HG03565 (cell line): ENCODE measurements at regions not wholly inside any gene's neighbourhood (a gene's known extent, or its start where the extent isn't known, plus 50 kb on each side); places are given as distances from the start of the nearest gene placed in this dataset.

Experiments used
- ATAC-seq: cut with Tn5 transposase; IDR thresholded peaks from one replicate; pipeline ENCODE4 v1.9.1; 2021; ENCODE audit warnings: mild to moderate bottlenecking, moderate library complexity; ENCODE audit not compliant: unreplicated experiment

GRCh38 chr7:22658031-22658430, 69.0 kb upstream of the IL6 start:
- ATAC-seq: no peak

DNA sequence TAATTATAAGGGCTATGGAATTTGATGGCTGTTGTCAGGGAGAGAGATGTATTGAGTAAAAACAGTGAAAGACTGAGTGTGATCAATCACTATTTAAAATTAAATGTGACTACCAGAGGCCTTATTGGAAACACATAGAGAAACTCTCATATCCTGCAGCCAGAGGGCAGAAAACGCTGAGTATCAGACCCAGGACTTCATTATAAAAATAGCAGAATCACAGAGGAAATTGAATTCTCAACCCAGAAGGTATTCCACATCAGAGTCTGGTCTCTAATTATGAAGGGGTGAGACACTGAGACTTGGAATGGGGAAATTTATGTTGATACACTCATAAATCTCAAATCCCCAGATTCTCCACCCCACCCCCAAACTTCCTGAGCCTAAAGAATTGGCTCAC, 69.5 kb upstream of the IL6 start:
- no peak for ATAC-seq

- no peak for ATAC-seq
Observed at GRCh38 chr7:22655781-22656180, 71.2 kb upstream of the IL6 start.

DNA sequence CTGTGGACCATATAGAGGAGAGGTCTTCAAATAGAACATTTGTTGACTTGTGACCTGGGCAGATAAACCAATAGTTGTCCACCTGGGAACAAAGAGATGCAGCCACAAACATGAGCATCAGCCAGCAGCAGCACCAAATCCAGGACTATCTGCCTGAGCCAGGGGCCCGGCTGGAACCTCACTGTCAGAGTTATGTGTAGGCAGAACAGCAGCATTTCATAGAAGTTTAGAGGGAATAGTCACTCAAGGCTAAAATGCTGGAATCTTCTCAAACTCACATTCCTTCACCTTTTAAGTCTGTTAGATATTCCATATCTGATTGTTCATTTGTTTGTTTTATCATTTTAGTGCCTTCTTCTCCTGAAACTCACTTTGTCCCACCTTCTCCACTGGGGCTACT, 72.2 kb upstream of the IL6 start:
- ATAC-seq: no peak

DNA sequence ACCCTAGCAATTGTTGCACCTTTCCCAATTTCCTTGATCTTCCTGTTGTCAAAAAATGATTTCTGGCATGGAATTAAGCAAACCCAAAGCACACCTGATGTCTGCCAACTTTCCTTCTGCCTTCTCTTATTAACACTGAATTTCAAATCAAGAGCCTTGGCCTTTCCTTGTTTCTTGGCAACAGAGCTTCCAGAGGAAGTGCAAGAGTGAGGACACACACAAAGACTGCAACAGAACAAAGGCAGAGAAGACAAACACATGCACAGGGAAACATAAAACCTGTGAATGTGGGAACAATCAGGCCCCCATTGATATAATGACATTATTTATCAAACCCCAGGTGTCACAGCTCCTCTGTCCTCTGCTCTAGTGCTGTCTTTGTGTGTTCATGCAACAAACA, 73.0 kb upstream of the IL6 start:
- ATAC-seq: no peak

- ATAC-seq: no peak
Observed at GRCh38 chr7:22651534-22652243, 75.3 kb upstream of the IL6 start.

DNA sequence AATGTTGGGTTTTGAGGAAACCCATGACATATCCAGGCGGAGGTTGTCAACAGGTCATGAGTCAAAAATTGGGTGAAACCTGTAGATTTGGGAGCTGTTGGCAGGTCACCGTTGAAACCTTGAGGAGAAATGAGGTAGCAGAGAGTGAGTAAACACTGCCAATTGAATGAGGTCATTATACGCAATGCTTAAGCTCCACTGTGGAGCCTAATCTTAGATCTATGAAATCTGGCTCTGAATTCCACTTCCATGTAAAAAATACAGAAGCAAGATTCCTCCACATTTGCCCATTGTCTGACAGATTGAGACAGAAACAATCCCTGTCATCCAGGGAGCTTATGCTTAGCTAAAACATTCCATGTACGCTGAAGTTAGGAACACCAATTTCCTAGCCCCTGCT, 76.0 kb upstream of the IL6 start:
- no peak for ATAC-seq

DNA sequence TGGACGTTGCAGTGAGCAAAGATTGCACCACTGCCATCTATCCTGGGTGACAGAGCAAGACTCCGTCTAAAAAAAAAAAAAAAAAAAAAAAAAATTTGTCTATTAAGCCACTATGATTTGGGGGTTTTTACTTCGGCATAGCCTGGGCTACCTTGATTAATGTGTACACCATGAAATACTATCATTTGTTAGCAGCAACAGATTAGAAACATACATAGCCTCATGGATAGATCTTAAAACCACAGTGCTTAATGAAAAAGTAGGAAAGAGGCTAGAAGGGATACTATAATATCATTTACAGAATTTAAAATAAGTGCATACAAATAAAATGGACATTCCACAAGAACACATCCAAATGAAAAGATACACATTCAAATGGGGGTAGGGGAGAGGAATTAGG, 77.3 kb upstream of the IL6 start:
- no peak for ATAC-seq

DNA sequence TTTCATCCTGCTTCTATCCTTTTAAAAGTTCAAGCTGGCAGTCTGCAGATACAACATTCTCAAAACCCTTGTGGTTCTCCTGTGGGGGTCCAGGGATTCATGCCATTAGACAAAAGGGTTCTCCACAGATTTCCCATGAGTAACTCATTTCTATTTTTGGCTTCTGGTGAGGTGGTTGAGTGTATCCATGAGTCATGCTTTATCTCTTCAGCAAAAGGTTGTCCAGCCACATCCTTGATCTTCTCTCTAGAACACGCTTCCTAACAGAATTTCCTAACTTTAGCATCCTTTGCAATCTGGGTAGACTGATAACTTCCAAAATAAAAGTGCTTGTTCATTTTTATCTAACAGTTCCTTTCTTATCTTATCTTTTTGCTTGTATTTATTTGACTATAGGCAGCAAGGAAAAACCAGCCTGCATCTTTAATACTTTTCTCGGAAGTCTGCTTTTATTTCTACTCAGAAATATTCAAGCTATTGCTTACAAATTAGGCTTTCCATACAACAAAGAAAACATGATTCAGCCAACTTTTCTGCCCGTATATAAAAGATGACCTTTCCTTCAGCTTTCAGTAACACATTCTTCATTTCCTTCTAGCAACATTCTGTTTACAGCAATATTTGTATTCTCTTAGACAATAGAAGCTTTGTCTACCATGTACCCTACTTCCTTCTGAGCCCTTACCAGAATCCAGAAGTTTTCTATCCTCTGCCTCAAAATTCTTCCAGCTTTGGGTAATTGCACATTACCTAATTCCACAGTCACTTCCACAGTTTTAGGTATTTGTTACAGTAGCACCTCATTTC, 79.3 kb upstream of the IL6 start:
- no peak for ATAC-seq

DNA sequence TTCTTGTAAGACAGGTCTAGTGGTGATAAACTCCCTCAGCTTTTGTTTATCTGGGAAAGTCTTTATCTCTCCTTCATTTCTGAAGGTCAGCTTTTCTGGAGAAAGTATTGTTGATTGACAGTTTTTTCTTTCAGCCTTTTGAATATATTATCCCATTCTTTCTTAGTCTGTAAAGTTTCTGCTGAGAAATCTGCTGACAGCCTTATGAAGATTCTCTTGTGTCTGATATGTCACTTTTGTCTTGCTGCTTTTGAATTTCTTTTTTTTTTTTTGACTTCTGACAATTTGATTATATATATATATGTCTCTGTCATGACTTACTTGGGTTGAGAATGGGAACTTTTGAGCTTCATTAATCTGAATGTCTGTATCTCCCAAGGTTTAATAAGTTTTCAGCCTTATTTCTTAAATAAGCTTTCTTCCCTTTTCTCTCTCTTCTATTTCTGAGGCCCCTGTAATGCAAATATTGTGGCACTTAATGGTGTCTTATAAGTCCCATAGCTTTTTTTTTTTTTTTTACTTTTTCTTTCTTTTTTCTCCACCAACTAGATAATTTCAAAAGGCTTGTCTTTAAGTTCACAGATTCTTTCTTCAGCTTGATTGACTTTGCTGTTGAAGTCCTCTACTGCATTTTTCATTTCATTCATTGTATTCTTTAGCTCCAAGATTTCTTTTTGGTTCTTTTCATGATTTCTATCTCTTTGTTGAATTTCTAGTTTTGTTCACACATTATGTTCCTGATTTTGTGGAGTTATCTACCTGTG, 81.4 kb upstream of the IL6 start:
- no peak for ATAC-seq

GRCh38 chr7:22642454-22642853, 84.5 kb upstream of the IL6 start:
- no peak for ATAC-seq

DNA sequence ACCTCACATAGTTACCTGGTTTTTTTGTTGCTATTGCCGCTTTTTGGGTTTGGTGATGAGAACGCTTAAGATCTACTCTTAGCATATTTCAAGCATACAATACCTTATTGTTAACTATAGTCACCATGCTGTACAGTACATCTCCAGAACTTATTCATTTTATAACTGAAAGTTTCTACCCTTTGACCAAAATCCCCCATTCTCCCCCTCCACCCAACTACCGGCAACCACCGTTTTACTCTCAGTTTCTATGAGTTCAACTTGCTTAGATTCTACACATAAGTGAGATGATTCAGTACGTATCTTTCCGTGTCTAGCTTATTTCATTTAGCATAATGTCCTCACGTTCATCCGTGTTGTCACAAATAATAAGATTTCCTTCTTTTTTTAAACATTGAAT, 86.7 kb upstream of the IL6 start:
- peak; percentile 98 for ATAC-seq

GRCh38 chr7:22639396-22639795, 87.6 kb upstream of the IL6 start:
- ATAC-seq: no peak

DNA sequence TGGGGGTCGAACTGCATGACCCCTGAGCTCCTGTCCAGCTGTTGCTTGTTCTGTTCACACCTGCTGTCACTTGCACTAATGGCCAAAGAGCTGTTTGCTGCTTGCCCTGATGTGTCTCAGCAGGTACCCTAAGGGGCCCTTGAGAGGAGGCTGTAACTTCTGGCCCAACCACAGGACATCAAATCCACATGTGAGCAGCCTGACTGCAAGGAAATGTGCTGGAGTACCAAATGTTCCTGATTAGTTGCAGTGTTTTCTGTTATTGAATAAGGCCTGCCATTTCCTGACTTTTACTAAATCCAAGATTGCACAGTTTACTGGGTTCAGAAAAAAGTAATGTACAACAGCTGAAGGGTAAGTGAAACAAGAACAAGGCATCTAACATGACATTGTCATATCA, 91.7 kb upstream of the IL6 start:
- no peak for ATAC-seq

- ATAC-seq: no peak
Observed at GRCh38 chr7:22633954-22634474, 93.0 kb upstream of the IL6 start.

DNA sequence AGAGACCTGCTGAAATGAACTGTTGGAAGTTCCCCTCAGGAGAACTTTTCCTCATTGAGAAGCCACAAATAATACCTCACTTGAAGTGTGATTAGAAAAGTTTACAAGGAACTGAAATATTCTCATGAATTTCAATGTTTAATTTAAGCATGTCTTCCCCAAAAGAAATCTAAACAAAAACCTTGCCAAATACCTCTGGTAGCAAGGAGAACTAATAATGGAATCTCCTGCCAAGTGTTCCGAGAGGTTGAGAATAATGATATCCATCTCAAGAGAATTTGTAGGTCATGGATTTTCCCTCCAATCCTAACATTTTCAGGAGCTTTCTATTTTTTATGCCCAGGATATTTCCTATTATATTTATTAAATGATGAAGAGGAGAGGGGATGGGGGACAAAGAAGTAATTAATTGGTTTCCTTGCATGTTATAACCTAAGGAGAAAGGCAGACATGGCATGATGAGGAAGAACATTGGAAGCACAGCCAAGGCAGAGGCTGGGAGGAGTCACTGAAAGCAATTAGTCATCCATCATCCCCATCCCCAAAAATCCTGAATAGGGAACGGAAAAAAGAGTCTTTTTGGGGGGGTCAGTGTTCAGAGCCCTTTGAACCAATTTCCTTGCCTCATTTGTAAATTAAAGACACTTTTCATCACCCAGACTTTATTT, 93.6 kb upstream of the IL6 start:
- no peak for ATAC-seq

- no peak for ATAC-seq
Observed at GRCh38 chr7:22632674-22633073, 94.3 kb upstream of the IL6 start.

DNA sequence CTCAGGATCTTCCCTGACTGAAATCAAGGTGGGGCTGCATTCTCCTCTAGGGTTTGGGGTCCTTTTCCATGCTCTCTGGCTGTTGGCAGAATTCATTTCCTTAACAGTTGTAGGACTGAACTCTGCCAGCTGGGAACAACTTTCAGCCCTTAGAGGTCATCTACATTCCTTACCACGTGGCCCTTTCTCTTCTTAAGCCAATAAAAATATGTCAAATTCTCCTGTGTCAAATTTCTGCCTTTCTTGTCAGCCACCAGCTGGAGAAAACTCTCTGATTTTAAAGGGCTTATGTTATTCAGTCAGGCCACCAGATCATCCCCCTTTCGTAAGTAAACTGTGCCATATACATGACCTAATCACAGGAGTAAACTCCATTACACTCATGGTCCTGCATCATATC, 95.3 kb upstream of the IL6 start:
- no peak for ATAC-seq

GRCh38 chr7:22630069-22630468, 96.9 kb upstream of the IL6 start:
- no peak for ATAC-seq

DNA sequence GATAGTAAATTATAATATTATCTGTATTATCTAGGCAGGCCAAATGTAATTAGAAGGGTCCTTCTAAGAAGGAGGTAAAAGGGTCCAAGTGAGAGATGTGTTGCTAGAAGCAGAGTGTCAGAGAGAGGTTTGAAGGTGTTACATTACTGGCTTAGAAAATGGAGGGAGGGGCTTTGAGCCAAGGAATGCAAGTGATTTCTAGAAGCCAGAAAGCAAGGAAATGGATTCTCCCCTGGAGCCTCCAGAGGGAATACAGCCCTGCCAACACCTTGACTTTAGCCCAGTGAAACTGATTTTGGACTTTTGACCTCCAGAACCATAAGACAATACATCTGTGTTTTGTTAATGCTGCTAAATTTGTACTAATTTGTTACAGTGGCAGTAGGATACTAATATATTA, 97.9 kb upstream of the IL6 start:
- ATAC-seq: no peak

- no peak for ATAC-seq
Observed at GRCh38 chr7:22628112-22628511, 98.9 kb upstream of the IL6 start.
